ENCODE measurements at regions not wholly inside any gene's neighbourhood (a gene's known extent, or its start where the extent isn't known, plus 50 kb on each side); places are given as distances from the start of the nearest gene placed in this dataset.

- no peak for DNase-seq
These were observed 74.2 kb upstream of the C14orf180 start for GRCh38 chr14:104505085-104506074.

GRCh38 chr14:104506461-104507253 is 72.9 kb upstream of the C14orf180 start:
- no peak for DNase-seq

GRCh38 chr14:104507443-104507842 is 72.1 kb upstream of the C14orf180 start:
- no peak for DNase-seq

- DNase-seq = peak; percentile 22
These were observed 69.9 kb upstream of the C14orf180 start for GRCh38 chr14:104509673-104510072.

- DNase-seq = no peak
These were observed 69.3 kb upstream of the C14orf180 start for GRCh38 chr14:104510216-104510615.

GRCh38 chr14:104510794-104511611 is 68.6 kb upstream of the C14orf180 start:
- no peak for DNase-seq

GRCh38 chr14:104512061-104512460 is 67.5 kb upstream of the C14orf180 start:
- no peak for DNase-seq

- DNase-seq = no peak
These were observed 66.6 kb upstream of the C14orf180 start for GRCh38 chr14:104512771-104513640.

GRCh38 chr14:104513641-104514046 is 65.9 kb upstream of the C14orf180 start:
- no peak for DNase-seq

DNA sequence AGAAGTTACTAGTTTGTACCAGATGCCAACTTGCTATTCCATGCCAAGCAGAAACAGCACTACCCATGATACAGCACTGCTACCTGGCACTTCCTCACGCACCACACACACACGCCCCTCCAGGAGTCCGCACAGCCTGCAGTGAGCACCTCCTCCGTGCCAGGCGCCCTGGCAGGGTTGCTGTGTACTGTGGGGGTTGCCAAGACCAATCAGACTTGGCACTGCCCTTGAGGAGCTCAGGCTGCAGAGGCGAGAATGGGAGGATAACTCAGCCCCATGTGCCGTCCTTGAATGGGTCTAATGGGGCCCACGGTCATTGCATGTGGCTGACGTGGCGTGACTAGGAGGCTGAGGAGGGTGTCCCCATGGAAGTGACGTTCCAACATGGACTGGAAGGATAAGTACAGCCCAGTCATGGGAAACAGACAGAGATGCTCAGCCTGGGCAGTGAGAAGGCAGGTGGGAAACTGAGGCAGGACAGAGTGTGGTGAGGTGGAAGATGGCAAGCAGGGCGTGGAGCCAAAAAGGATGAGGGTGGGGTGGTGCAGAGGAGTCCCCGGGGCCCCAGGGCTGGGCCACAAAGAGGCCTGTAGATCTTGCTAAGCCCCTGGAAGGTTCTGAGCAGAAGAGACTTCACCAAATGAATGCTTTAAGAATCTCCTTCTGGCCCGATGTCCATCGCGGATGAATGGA is 65.3 kb upstream of the C14orf180 start:
- no peak for DNase-seq

- DNase-seq = no peak
These were observed 64.3 kb upstream of the C14orf180 start for GRCh38 chr14:104515059-104515810.

DNA sequence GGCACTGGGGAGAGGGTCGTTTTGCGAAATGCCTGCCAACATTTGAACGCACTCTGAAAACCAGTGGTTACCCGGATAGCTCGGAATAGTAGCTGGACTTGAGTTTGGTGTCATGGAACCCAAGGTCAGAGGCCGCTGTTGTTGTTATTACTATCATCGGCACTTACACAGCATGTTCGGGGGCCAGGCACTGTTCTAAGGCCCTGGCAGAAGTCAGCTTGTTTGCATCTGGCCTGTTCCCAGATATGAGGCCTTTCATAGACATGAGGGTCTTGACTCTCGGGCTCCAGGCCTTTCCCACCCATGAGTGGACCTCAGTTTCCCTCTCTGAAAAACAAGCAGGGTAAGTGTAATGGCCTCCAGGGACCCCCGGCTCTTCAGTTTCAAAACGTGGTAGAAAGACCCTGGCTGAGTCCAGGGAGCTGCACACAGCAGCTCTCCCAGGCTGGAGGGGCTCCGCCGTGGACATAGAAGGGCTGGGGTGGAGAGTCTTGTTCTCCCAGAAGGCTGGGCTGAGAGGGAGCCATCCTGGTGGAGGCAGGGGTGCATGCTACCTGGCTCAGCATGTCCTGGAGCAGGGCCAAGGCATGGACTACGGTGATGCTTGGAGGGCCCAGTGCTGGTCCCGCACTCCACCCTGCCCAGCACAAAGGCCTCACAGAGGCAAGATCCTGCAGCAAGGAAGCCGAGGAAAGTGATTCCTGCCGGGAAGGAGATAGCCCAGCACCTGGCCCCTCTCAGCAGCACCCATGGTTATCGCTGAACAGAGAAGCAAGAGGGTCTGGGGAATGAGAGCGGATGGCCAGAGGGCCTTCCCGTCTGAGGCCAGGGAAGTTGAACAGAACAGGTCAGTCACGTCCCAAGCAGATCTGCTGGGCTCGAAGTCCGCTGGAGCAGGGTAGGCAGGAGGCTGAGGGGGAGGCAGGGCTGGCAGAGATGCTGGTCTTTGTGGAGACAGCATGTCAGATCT is 63.5 kb upstream of the C14orf180 start:
- DNase-seq = no peak

- no peak for DNase-seq
These were observed 62.7 kb upstream of the C14orf180 start for GRCh38 chr14:104516906-104517305.

DNA sequence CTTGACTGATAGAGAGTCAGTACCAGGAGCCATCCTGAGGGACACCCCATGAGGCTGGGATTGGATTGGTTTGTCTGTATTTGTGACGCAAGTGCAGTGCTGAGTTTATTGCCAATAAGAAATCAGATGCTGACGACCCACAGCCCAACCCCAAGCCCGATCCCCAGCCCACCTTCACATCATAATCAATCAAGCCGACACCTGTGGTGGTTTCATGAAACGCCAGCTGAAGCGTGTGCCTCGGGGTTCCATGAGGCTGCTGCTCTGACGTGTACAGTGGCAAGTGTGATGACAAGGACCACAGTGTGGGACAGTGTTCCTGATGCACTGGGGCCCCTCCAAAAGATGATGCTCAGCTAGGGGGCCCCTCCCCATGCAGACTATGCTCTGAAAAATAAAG is 62.1 kb upstream of the C14orf180 start:
- no peak for DNase-seq

GRCh38 chr14:104517867-104518266 is 61.7 kb upstream of the C14orf180 start:
- no peak for DNase-seq

DNA sequence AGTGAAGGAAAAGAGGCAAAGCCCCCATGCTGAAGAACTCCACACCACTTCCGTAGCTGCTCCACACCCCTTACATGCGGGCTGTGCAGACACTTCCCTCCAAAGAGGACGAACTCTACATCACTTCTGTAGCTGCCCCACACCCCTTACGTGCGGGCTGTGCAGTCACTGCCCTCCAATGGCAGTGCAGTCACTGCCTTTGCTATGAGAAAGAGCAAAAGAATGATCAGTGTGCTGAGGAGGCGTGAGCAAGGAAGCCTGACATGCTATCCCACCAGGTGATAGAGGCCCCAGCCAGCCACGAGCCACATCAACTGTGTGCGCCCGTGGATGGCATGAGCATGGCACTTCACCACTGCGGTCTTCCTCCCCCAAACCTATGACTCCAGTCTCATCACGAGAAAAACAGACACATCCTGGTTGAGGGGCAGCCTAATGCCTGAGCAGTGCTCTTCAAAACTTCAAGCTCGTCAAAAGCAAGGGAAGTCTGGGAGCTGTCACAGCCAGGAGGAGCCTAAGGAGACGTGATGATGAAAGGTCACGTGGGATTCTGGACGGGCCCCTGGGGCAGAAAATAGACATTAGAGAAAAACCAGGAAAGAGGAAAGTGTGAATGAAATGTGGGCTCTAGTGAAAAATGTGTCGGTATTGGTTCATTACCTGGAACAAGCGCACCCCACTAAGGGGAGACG is 60.8 kb upstream of the C14orf180 start:
- DNase-seq = no peak

GRCh38 chr14:104519721-104520120 is 59.8 kb upstream of the C14orf180 start:
- DNase-seq = no peak

DNA sequence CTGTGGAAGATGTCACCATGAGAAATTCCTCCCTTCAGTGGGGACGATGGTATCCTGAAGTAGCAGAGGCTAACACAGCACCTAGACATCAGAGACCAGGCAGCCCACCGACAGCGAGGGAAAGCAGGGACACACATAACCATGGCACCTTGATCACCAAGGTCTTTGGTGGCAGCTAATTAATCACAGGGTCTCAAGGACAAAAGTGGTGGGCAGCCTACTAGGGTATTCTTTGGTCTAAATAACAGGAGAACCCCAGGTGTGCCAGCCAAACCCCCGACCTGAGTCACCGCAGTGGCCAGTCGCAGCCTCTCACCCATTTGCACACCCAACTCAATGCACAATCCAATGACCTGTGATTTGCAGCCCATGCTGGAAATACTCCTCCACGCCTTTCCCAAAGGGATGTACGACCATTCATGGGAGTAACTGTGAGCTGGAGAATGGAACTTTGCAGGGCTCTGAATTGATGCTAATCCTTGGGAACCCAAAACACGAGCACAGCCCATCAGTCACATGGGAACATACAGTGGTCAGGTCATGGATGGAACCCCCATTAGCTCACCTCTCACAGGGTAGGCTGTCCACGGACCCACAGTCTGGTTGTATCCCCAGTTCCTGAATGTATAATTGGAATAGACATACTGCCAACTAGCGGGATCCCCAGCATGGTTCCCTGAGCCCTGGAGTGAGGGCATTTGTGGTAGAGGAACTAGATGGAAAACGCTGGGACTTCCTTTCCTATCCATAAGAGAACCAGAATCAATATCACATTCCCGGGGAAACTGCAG is 58.7 kb upstream of the C14orf180 start:
- no peak for DNase-seq
